Endothelial cell (in vitro differentiated cells): ENCODE measurements at regions not wholly inside any gene's neighbourhood (a gene's known extent, or its start where the extent isn't known, plus 50 kb on each side); places are given as distances from the start of the nearest gene placed in this dataset.

Source experiments
- DNase-seq: peaks from one replicate; pipeline ENCODE4 v3.0.0; 2021; ENCODE audit warnings: low spot score
- H3K27ac Mint-ChIP-seq: one replicate; pipeline ENCODE4 v1.8.0; 2021; ENCODE audit warnings: mixed read lengths, inconsistent platforms; ENCODE audit not compliant: unreplicated experiment
- H3K27me3 Mint-ChIP-seq: one replicate; pipeline ENCODE4 v1.8.0; 2021; ENCODE audit warnings: mild to moderate bottlenecking, moderate library complexity, mixed read lengths, inconsistent platforms; ENCODE audit not compliant: unreplicated experiment
- H3K36me3 Mint-ChIP-seq: one replicate; pipeline ENCODE4 v1.8.0; 2021; ENCODE audit warnings: mild to moderate bottlenecking, low read depth, mixed read lengths, inconsistent platforms; ENCODE audit not compliant: unreplicated experiment
- H3K4me1 Mint-ChIP-seq: one replicate; pipeline ENCODE4 v1.8.0; 2021; ENCODE audit warnings: mild to moderate bottlenecking, mixed read lengths, inconsistent platforms; ENCODE audit not compliant: unreplicated experiment
- H3K4me3 Mint-ChIP-seq: one replicate; pipeline ENCODE4 v1.8.0; 2021; ENCODE audit warnings: mild to moderate bottlenecking, mixed read lengths, inconsistent platforms; ENCODE audit not compliant: unreplicated experiment
- H3K9me3 Mint-ChIP-seq: one replicate; pipeline ENCODE4 v1.8.0; 2021; ENCODE audit warnings: mixed read lengths, inconsistent platforms; ENCODE audit not compliant: unreplicated experiment
- CTCF ChIP-seq: fragments of 200-600 bp; sonication (generic); IDR thresholded peaks from one replicate; pipeline ENCODE4 v1.5.0; 2021; ENCODE audit warnings: antibody characterized with exemption; ENCODE audit not compliant: unreplicated experiment

GRCh38 chr5:155905364-155905763 is 421.6 kb upstream of the SGCD start:
- no peaks in the 10 kb centered on the region for H3K4me1 Mint-ChIP-seq
- no peaks in the 10 kb centered on the region for H3K9me3 Mint-ChIP-seq
- H3K4me3 Mint-ChIP-seq, result no peak overlapping the region
- H3K27me3 Mint-ChIP-seq, result no peaks in the 10 kb centered on the region
- no peak overlapping the region for H3K27ac Mint-ChIP-seq
- DNase-seq, result no peak
- H3K36me3 Mint-ChIP-seq, result no peaks in the 10 kb centered on the region
- no peak for TF ChIP-seq CTCF

GRCh38 chr5:155906046-155906445 is 420.9 kb upstream of the SGCD start:
- DNase-seq, result peak; percentile 8
- H3K27ac Mint-ChIP-seq, result no peak overlapping the region
- TF ChIP-seq CTCF, result no peak
- no peak overlapping the region for H3K4me3 Mint-ChIP-seq
- H3K4me1 Mint-ChIP-seq, result no peaks in the 10 kb centered on the region
- H3K9me3 Mint-ChIP-seq, result no peaks in the 10 kb centered on the region
- H3K36me3 Mint-ChIP-seq, result no peaks in the 10 kb centered on the region
- H3K27me3 Mint-ChIP-seq, result no peaks in the 10 kb centered on the region

GRCh38 chr5:155908543-155908942 is 418.4 kb upstream of the SGCD start:
- H3K36me3 Mint-ChIP-seq, result no peaks in the 10 kb centered on the region
- H3K4me3 Mint-ChIP-seq, result no peak overlapping the region
- no peak for TF ChIP-seq CTCF
- H3K9me3 Mint-ChIP-seq, result no peaks in the 10 kb centered on the region
- no peaks in the 10 kb centered on the region for H3K4me1 Mint-ChIP-seq
- H3K27me3 Mint-ChIP-seq, result no peaks in the 10 kb centered on the region
- no peak for DNase-seq
- no peak overlapping the region for H3K27ac Mint-ChIP-seq

GRCh38 chr5:155912291-155912690 is 414.7 kb upstream of the SGCD start:
- H3K36me3 Mint-ChIP-seq, result no peaks in the 10 kb centered on the region
- no peaks in the 10 kb centered on the region for H3K4me1 Mint-ChIP-seq
- H3K4me3 Mint-ChIP-seq, result no peak overlapping the region
- no peaks in the 10 kb centered on the region for H3K9me3 Mint-ChIP-seq
- H3K27ac Mint-ChIP-seq, result no peak overlapping the region
- TF ChIP-seq CTCF, result no peak
- no peaks in the 10 kb centered on the region for H3K27me3 Mint-ChIP-seq
- DNase-seq, result no peak

- Mint-ChIP-seq H3K9me3 (no peaks in the 10 kb centered on the region), H3K27ac (no peak overlapping the region), H3K27me3 (no peaks in the 10 kb centered on the region), H3K4me3 (no peak overlapping the region), H3K36me3 (no peaks in the 10 kb centered on the region), H3K4me1 (peaks cover 4% of the 10 kb centered on the region)
- TF ChIP-seq CTCF, result no peak
- no peak for DNase-seq
These were observed 412.2 kb upstream of the SGCD start for GRCh38 chr5:155914766-155915165.
